A673 (cell line): ENCODE measurements at regions not wholly inside any gene's neighbourhood (a gene's known extent, or its start where the extent isn't known, plus 50 kb on each side); places are given as distances from the start of the nearest gene placed in this dataset.

ENCODE experiments used
- BruUV-seq: library from RNA; stranded (reverse); fragments of 400-500 nt; replicated peaks from 2 replicates; lab custom pipeline; 2021; lab: Mats Ljungman, UMichigan
- CTCF ChIA-PET: fragments of 300-600 bp; sonication (Branson Sonifier 250); formaldehyde crosslinking; loops from one replicate; lab custom pipeline; 2022; ENCODE audit warnings: antibody characterized with exemption; lab: Charles Lee
- POLR2A ChIA-PET: fragments of 300-600 bp; sonication (Branson Sonifier 250); formaldehyde crosslinking; loops from one replicate; lab custom pipeline; 2022; ENCODE audit warnings: antibody characterized with exemption; ENCODE audit not compliant: low non-redundant PET; lab: Charles Lee
- DNase-seq: peaks from one replicate; pipeline ENCODE4 v3.0.0-alpha.2; 2015; ENCODE audit warnings: low spot score
- H3K27ac ChIP-seq: fragments of 200-600 bp; sonication (generic); 2 replicates; pipeline ENCODE4 v1.5.1; 2016; ENCODE audit warnings: mixed run types, low read depth, mild to moderate bottlenecking, mixed read lengths, antibody characterized with exemption, low read length; ENCODE audit not compliant: poor library complexity, severe bottlenecking
- H3K27me3 ChIP-seq: fragments of 200-600 bp; sonication (generic); replicated peaks from 2 replicates; pipeline ENCODE4 v1.6.1; 2017; ENCODE audit warnings: mixed run types, low read depth, mild to moderate bottlenecking, mixed read lengths, antibody characterized with exemption, low read length; ENCODE audit not compliant: insufficient read depth, poor library complexity
- H3K36me3 ChIP-seq: fragments of 200-600 bp; sonication (generic); 2 replicates; pipeline ENCODE4 v1.6.1; 2016; ENCODE audit warnings: mixed run types, mild to moderate bottlenecking, mixed read lengths, antibody characterized with exemption, low read length; ENCODE audit not compliant: insufficient read depth, poor library complexity, severe bottlenecking
- H3K4me1 ChIP-seq: fragments of 200-600 bp; sonication (generic); 2 replicates; pipeline ENCODE4 v1.6.1; 2017; ENCODE audit warnings: mixed run types, mild to moderate bottlenecking, mixed read lengths, antibody characterized with exemption, low read length; ENCODE audit not compliant: insufficient read depth, poor library complexity, severe bottlenecking
- H3K4me3 ChIP-seq: fragments of 200-600 bp; sonication (generic); 2 replicates; pipeline ENCODE4 v1.5.1; 2016; ENCODE audit warnings: low read depth, mixed run types, mild to moderate bottlenecking, mixed read lengths, low read length; ENCODE audit not compliant: poor library complexity, severe bottlenecking
- H3K9me3 ChIP-seq: fragments of 200-600 bp; sonication (generic); 2 replicates; pipeline ENCODE4 v1.6.1; 2016; ENCODE audit warnings: mixed run types, low read depth, mild to moderate bottlenecking, mixed read lengths, antibody characterized with exemption, low read length; ENCODE audit not compliant: poor library complexity, severe bottlenecking
- EZH2 ChIP-seq: fragments of 200-600 bp; sonication (generic); IDR thresholded peaks from 2 replicates; pipeline ENCODE4 v1.6.1; 2017; ENCODE audit warnings: borderline replicate concordance, low read depth, mild to moderate bottlenecking, mixed read lengths, antibody characterized with exemption, low read length; ENCODE audit not compliant: poor library complexity, severe bottlenecking
- intact Hi-C: fragments of 100-400 bp; cut with micrococcal nuclease; formaldehyde crosslinking; loops from one replicate; pipeline ENCODE4 v1.10.0; 2022; ENCODE audit not compliant: unreplicated experiment
- TF ChIP-seq, protein P1 (sequence below): fragments of 300-800, 200-600 bp; sonication (generic); conservative IDR thresholded peaks from 2 replicates; pipeline ENCODE4 v1.5.1; 2017; ENCODE audit warnings: low read depth, mild to moderate bottlenecking, antibody characterized with exemption, low read length, moderate library complexity, mixed read lengths

- H3K27ac ChIP-seq, result no peak overlapping the region
- BruUV-seq, result no TSS peak
- ChIA-PET POLR2A (no interaction called here), CTCF (no interaction called here)
- TF ChIP-seq EZH2, result no peak
- TF ChIP-seq, protein P1, sequence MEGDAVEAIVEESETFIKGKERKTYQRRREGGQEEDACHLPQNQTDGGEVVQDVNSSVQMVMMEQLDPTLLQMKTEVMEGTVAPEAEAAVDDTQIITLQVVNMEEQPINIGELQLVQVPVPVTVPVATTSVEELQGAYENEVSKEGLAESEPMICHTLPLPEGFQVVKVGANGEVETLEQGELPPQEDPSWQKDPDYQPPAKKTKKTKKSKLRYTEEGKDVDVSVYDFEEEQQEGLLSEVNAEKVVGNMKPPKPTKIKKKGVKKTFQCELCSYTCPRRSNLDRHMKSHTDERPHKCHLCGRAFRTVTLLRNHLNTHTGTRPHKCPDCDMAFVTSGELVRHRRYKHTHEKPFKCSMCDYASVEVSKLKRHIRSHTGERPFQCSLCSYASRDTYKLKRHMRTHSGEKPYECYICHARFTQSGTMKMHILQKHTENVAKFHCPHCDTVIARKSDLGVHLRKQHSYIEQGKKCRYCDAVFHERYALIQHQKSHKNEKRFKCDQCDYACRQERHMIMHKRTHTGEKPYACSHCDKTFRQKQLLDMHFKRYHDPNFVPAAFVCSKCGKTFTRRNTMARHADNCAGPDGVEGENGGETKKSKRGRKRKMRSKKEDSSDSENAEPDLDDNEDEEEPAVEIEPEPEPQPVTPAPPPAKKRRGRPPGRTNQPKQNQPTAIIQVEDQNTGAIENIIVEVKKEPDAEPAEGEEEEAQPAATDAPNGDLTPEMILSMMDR, result no peak
- H3K27me3 ChIP-seq, result no peaks in the 10 kb centered on the region
- H3K4me1 ChIP-seq, result no peaks in the 10 kb centered on the region
- no peak for DNase-seq
- intact Hi-C loops, result no loop called here
- H3K9me3 ChIP-seq, result no peaks in the 10 kb centered on the region
- H3K36me3 ChIP-seq, result no peaks in the 10 kb centered on the region
- no peak overlapping the region for H3K4me3 ChIP-seq
Measured at GRCh38 chr2:30046979-30047378, 99.8 kb upstream of the YPEL5 start.

DNA sequence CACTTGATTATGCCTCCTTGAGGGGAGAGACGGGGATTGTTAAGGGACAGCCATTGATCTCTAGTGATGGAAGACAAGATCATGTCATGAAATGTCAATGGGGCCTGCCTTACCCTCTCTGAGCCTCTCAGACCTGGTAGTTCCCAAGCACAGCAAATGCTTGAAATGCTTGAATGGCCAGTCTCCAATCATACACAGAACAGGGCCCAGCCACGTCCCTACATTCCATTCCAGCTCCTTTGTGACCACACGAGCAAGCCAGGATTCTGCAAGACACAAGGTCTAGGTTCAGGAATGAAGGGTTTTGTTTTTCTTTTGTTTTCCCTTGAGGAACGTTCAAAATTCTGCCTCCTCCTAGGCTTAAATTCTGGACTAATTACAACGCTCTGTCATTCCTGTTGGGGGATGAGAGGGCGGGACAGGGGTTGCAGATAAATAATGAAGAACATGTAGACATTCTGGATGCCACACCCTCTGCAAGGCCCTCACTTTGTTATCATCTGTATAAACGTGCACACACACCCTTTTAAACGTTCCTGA is 98.1 kb upstream of the YPEL5 start:
- Histone ChIP-seq H3K4me1 (no peaks in the 10 kb centered on the region), H3K36me3 (no peaks in the 10 kb centered on the region), H3K9me3 (no peaks in the 10 kb centered on the region), H3K4me3 (no peak overlapping the region), H3K27me3 (no peaks in the 10 kb centered on the region), H3K27ac (no peak overlapping the region)
- DNase-seq, result no peak
- intact Hi-C loops, result no loop called here
- no peak for TF ChIP-seq EZH2
- TF ChIP-seq, protein P1, result no peak
- BruUV-seq, result no TSS peak
- POLR2A ChIA-PET, result no interaction called here
- CTCF ChIA-PET, result no interaction called here

DNA sequence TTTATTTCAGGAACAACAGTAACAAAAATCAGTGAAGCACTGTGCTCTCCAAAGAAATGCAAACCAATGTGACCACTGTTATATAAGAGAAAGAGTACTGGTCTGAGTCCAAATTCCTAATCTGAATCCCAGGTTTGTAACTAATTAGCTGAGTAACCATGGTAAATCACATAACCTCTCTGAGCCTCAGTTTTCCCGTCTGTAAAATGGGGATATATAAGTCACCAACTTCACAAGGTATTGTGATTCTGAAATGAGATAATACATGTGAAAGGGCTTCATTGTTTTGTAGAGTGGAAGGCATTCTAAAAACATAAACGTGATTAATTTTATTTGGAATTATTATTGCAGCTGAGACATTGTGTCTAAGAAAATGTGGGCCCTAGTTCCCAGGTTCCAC is 91.3 kb upstream of the YPEL5 start:
- Histone ChIP-seq H3K9me3 (no peaks in the 10 kb centered on the region), H3K4me1 (no peaks in the 10 kb centered on the region), H3K4me3 (no peak overlapping the region), H3K36me3 (no peaks in the 10 kb centered on the region), H3K27me3 (no peaks in the 10 kb centered on the region), H3K27ac (no peak overlapping the region)
- ChIA-PET POLR2A (no interaction called here), CTCF (no interaction called here)
- no peak for DNase-seq
- TF ChIP-seq, protein P1, result no peak
- no peak for TF ChIP-seq EZH2
- intact Hi-C loops, result no loop called here
- no TSS peak for BruUV-seq
